ENCODE measurements at regions not wholly inside any gene's neighbourhood (a gene's known extent, or its start where the extent isn't known, plus 50 kb on each side); places are given as distances from the start of the nearest gene placed in this dataset.

- TF ChIP-seq, protein P1, sequence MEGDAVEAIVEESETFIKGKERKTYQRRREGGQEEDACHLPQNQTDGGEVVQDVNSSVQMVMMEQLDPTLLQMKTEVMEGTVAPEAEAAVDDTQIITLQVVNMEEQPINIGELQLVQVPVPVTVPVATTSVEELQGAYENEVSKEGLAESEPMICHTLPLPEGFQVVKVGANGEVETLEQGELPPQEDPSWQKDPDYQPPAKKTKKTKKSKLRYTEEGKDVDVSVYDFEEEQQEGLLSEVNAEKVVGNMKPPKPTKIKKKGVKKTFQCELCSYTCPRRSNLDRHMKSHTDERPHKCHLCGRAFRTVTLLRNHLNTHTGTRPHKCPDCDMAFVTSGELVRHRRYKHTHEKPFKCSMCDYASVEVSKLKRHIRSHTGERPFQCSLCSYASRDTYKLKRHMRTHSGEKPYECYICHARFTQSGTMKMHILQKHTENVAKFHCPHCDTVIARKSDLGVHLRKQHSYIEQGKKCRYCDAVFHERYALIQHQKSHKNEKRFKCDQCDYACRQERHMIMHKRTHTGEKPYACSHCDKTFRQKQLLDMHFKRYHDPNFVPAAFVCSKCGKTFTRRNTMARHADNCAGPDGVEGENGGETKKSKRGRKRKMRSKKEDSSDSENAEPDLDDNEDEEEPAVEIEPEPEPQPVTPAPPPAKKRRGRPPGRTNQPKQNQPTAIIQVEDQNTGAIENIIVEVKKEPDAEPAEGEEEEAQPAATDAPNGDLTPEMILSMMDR (IDR thresholded peaks at IDR 0.05; ENCODE audit: low read depth, low read length) = no peak
- DNase-seq (ENCODE audit: extremely low read depth, low read depth) = no peak
Measured at GRCh38 chr10:44043646-44044375, 341.1 kb downstream of the CXCL12 start.

DNA sequence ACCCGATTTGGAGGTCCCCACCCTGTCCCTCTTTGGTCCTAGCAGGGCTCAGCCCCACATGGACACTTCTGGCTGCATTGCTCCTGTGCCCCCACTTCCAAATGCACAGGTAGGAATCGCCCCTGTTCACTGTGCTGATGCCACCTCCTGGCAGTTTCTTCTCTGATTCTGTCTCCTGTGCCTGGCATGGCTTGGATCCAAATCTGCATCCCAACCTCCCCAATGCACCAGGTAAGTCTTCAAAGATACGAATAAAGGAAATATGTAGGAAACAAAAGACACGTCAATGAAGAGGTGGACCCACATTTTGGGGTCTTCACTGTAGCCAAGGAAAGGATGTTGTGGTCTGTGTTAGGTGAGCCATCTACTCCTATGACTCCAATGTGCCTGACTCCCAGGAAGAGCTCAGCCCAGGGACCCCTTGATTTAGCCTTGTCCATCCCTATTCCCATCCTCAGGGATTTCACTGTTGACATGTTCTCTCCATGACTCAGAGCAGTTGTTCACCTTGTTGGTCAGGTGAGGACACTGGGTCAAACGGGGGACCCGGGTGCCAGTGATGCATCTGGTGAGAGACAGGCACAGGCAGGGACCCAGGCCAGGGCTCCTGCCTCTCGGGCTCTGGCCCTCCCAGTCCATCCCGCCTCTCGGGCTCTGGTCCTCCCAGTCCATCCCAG is 341.8 kb downstream of the CXCL12 start:
- DNase-seq (ENCODE audit: extremely low read depth, low read depth) = no peak
- TF ChIP-seq, protein P1 (IDR thresholded peaks at IDR 0.05; ENCODE audit: low read depth, low read length) = no peak

GRCh38 chr10:44042075-44042770 is 342.7 kb downstream of the CXCL12 start:
- no peak for DNase-seq (ENCODE audit: extremely low read depth, low read depth)
- TF ChIP-seq, protein P1 (IDR thresholded peaks at IDR 0.05; ENCODE audit: low read depth, low read length) = no peak

DNA sequence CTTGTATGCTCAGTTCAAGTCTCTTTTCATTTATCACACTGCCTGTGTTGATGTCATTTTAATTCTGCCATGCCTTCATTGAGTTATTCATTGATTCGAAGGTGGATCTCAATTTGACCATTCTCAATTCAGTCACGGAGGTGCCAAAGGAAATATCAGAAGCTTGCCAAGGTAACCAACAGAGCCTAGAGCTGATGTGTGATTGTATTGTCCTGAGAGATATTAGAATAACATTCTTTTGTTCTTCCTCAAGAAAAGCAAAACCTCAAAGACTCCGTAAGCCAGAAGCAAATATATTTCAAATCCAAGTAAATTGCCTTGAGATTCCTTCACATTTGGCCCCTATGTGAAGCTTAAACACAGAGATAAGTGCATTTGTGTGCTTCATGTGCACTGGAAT is 345.3 kb downstream of the CXCL12 start:
- no peak for DNase-seq (ENCODE audit: extremely low read depth, low read depth)

GRCh38 chr10:44036425-44036824 is 348.5 kb downstream of the CXCL12 start:
- DNase-seq (ENCODE audit: extremely low read depth, low read depth) = no peak
- TF ChIP-seq, protein P1 (IDR thresholded peaks at IDR 0.05; ENCODE audit: low read depth, low read length) = no peak

More for the DNA sequence above, 345.3 kb downstream of the CXCL12 start:
- TF ChIP-seq, protein P1 (IDR thresholded peaks at IDR 0.05; ENCODE audit: low read depth, low read length) = no peak

DNA sequence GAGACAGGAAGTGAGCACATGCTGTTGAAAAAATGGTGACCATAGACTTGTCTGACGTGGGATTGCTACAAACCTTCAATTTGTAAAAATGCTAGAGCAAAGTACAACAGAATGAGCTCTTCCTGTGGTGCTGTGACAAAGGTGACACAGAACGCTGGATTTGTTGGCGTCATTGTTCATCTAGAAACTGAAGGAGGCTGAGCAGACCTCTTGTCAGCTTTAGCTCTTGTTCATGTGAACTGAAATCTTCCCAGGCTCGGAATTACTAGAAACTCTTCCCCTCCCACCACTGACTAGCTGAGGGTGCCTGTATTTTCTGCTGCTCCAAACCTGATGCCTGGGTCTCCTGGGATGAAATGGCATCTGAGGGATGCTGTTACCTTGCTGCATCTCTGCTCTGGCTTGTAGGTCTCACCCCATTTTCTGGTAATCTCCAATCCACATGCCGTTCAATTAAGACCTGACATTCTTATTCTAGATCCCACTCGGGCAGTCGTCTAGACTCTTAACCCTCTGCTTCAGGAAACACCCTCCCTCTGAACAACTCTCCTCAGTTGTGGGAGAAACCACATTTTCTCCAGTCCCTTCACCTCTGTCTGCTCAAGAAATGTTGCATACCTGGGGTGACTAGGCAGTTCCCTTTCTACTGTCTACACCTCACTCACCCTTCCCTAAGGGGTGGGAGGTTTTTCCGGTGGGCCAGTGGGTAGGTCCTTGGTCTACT is 349.3 kb downstream of the CXCL12 start:
- DNase-seq (ENCODE audit: extremely low read depth, low read depth) = no peak
- TF ChIP-seq, protein P1 (IDR thresholded peaks at IDR 0.05; ENCODE audit: low read depth, low read length) = no peak
